Brain microvascular endothelial cell (primary cell): ENCODE measurements at regions not wholly inside any gene's neighbourhood (a gene's known extent, or its start where the extent isn't known, plus 50 kb on each side); places are given as distances from the start of the nearest gene placed in this dataset.

Experiments used
- DNase-seq: peaks from one replicate; pipeline ENCODE4 v3.0.0-alpha.2; 2020
- H3K27ac ChIP-seq: fragments of 250-450 bp; sonication (Bioruptor Pico); 2 replicates; pipeline ENCODE4 v1.5.1; 2020; ENCODE audit warnings: mild to moderate bottlenecking, moderate library complexity
- H3K27me3 ChIP-seq: fragments of 250-450 bp; sonication (Bioruptor Pico); replicated peaks from 2 replicates; pipeline ENCODE4 v1.5.1; 2020; ENCODE audit warnings: mild to moderate bottlenecking
- H3K36me3 ChIP-seq: fragments of 250-450 bp; sonication (Bioruptor Pico); replicated peaks from 2 replicates; pipeline ENCODE4 v1.5.1; 2020; ENCODE audit warnings: mild to moderate bottlenecking
- H3K4me3 ChIP-seq: 2 replicates; pipeline ENCODE4 v1.5.1; 2011; ENCODE audit warnings: low read depth, mild to moderate bottlenecking, control low read depth, low read length, moderate library complexity
- CTCF ChIP-seq: IDR thresholded peaks from 2 replicates; pipeline ENCODE4 v1.5.1; 2011; ENCODE audit warnings: low read depth, mild to moderate bottlenecking, moderate library complexity, low read length, control low read depth, inconsistent platforms; ENCODE audit errors: missing control alignments
- in situ Hi-C: cut with HindIII; loops from 2 replicates; pipeline ENCODE4 v1.10.0; 2017; ENCODE audit warnings: low sequenced_read_pairs, low pct_ligation_motif_present

GRCh38 chr15:100810831-100811230 lies 68.8 kb upstream of the ALDH1A3 start:
- H3K4me3 ChIP-seq = no peak overlapping the region
- no peak overlapping the region for H3K27ac ChIP-seq
- no peak for TF ChIP-seq CTCF
- H3K27me3 ChIP-seq = no peaks in the 10 kb centered on the region
- H3K36me3 ChIP-seq = no peaks in the 10 kb centered on the region
- in situ Hi-C loops = no loop called here
- DNase-seq = no peak

GRCh38 chr15:100812802-100813201 lies 66.8 kb upstream of the ALDH1A3 start:
- H3K4me3 ChIP-seq = no peak overlapping the region
- H3K27ac ChIP-seq = no peak overlapping the region
- H3K27me3 ChIP-seq = no peaks in the 10 kb centered on the region
- TF ChIP-seq CTCF = no peak
- in situ Hi-C loops = no loop called here
- no peaks in the 10 kb centered on the region for H3K36me3 ChIP-seq
- no peak for DNase-seq

- TF ChIP-seq CTCF = no peak
- in situ Hi-C loops = no loop called here
- peak; percentile 58 for DNase-seq
- Histone ChIP-seq H3K4me3 (no peak overlapping the region), H3K27ac (no peak overlapping the region), H3K36me3 (no peaks in the 10 kb centered on the region), H3K27me3 (no peaks in the 10 kb centered on the region)
Observed at GRCh38 chr15:100818927-100819326, 60.7 kb upstream of the ALDH1A3 start.

- in situ Hi-C loops = no loop called here
- Histone ChIP-seq H3K36me3 (no peaks in the 10 kb centered on the region), H3K27ac (no peak overlapping the region), H3K27me3 (no peaks in the 10 kb centered on the region), H3K4me3 (no peak overlapping the region)
- DNase-seq = no peak
- no peak for TF ChIP-seq CTCF
Observed at GRCh38 chr15:100820528-100820927, 59.1 kb upstream of the ALDH1A3 start.

GRCh38 chr15:100821327-100821726 lies 58.3 kb upstream of the ALDH1A3 start:
- Histone ChIP-seq H3K4me3 (no peak overlapping the region), H3K27ac (no peak overlapping the region), H3K27me3 (no peaks in the 10 kb centered on the region), H3K36me3 (no peaks in the 10 kb centered on the region)
- in situ Hi-C loops = no loop called here
- no peak for TF ChIP-seq CTCF
- DNase-seq = no peak

GRCh38 chr15:100824211-100824610 lies 55.4 kb upstream of the ALDH1A3 start:
- no peak for DNase-seq
- Histone ChIP-seq H3K27ac (no peak overlapping the region), H3K36me3 (no peaks in the 10 kb centered on the region), H3K4me3 (no peak overlapping the region), H3K27me3 (no peaks in the 10 kb centered on the region)
- in situ Hi-C loops = no loop called here
- TF ChIP-seq CTCF = no peak
